ENCODE measurements at regions not wholly inside any gene's neighbourhood (a gene's known extent, or its start where the extent isn't known, plus 50 kb on each side); places are given as distances from the start of the nearest gene placed in this dataset.

- TF ChIP-seq POLR2A (IDR thresholded peaks at IDR 0.05), result no peak
- no peak for TF ChIP-seq CTCF (IDR thresholded peaks at IDR 0.05)
These were observed 187.1 kb upstream of the MAN1A1 start for GRCh38 chr6:119536666-119537065.
